Kidney (tissue), 13 donors: ENCODE measurements at regions not wholly inside any gene's neighbourhood (a gene's known extent, or its start where the extent isn't known, plus 50 kb on each side); places are given as distances from the start of the nearest gene placed in this dataset.

Experiments used
- DNase-seq, 5 donors: peaks; one replicate each; pipeline ENCODE4 v3.0.0-alpha.2; 2013 to 2020
- FAIRE-seq: peaks from 2 replicates; lab custom pipeline; 2012; peaks lifted over from hg19 to GRCh38; lab: Jason Lieb, UNC
- H3K27ac ChIP-seq, 2 donors: one replicate each; pipeline ENCODE4 v1.7.0; 2013; ENCODE audit warnings: low read depth in 2 of 2, low read length in 2 of 2, inconsistent platforms in 1 of 2
- H3K27me3 ChIP-seq: one replicate; pipeline ENCODE4 v1.7.1; 2013; ENCODE audit warnings: low read length, inconsistent platforms; ENCODE audit not compliant: control insufficient read depth, insufficient read depth
- H3K36me3 ChIP-seq, 3 donors: one replicate each; pipeline versions ENCODE4 v1.7.0 to v1.7.1; 2013; ENCODE audit warnings: low read length in 3 of 3, control low read depth in 1 of 3, inconsistent platforms in 1 of 3; ENCODE audit not compliant: insufficient read depth in 3 of 3, control insufficient read depth in 2 of 3
- H3K4me1 ChIP-seq, 3 donors: one replicate each; pipeline versions ENCODE4 v1.7.0 to v1.7.1; 2013; ENCODE audit warnings: low read length in 3 of 3, inconsistent platforms in 1 of 3, low read depth in 1 of 3; ENCODE audit not compliant: control insufficient read depth in 2 of 3, insufficient read depth in 2 of 3
- H3K4me3 ChIP-seq, 3 donors: one replicate each; pipeline versions ENCODE4 v1.7.0 to v1.8.1; 2013; ENCODE audit warnings: low read length in 3 of 3, control low read depth in 1 of 3, inconsistent platforms in 1 of 3
- H3K9ac ChIP-seq, 3 donors: one replicate each; pipeline versions ENCODE4 v1.7.0 to v1.7.1; 2013; ENCODE audit warnings: low read length in 3 of 3, control low read depth in 1 of 3, inconsistent platforms in 1 of 3
- H3K9me3 ChIP-seq, 3 donors: one replicate each; pipeline versions ENCODE4 v1.7.0 to v1.7.1; 2013; ENCODE audit warnings: low read length in 3 of 3, control low read depth in 1 of 3, inconsistent platforms in 1 of 3; ENCODE audit not compliant: control insufficient read depth in 2 of 3, insufficient read depth in 1 of 3
- intact Hi-C: fragments of 100-400 bp; cut with DNase I; formaldehyde crosslinking; loops from one replicate; pipeline ENCODE4 v1.11.1; 2022
- TF ChIP-seq, protein P1 (sequence below): IDR thresholded peaks from 3 replicates; pipeline ENCODE4 v1.5.1; 2012; ENCODE audit warnings: mild to moderate bottlenecking, moderate library complexity, borderline replicate concordance; ENCODE audit not compliant: insufficient read depth; ENCODE audit errors: extremely low read depth
- donor health status: control.
- donor health status: control.
- donor health status: control.
- donor health status: control.
- donor health status: control.
- donor health status: DM: yes; HTN: yes; CAD: no.
- donor health status: Normal renal cell carcinoma (clear cell type).

DNA sequence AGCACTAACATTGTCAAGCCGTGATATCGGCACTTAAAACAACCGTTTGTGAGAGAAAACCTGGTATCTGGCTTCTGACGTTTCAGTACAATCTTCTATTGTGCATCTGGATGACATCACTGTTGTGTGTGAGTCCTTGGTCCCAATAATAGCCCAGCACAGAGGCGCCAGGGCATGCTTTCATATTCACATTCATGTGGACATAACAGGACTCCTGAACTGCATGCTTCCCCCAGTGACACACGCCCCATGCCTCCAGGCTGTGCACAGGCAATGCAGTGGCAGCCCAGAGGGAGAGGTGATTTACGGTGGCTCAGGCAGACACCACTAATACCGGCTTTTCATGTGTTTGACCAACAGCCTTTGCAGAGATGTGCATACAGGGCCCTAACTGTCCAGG lies 58.1 kb downstream of the MRPL57 start:
- Histone ChIP-seq H3K36me3 (no peaks in the 10 kb centered on the region), H3K27me3 (no peaks in the 10 kb centered on the region), H3K4me3 (no peak overlapping the region), H3K9ac (no peak overlapping the region), H3K9me3 (no peaks in the 10 kb centered on the region), H3K4me1 (peaks cover 0 to 3% (median 0%) of the 10 kb centered on the region in 3 donors), H3K27ac (no peak overlapping the region)
- FAIRE-seq (no peak), DNase-seq (peak in 4 of 5 donors; percentile 66 to 77 (median 75))
- intact Hi-C loops, result no loop called here
- TF ChIP-seq, protein P1, sequence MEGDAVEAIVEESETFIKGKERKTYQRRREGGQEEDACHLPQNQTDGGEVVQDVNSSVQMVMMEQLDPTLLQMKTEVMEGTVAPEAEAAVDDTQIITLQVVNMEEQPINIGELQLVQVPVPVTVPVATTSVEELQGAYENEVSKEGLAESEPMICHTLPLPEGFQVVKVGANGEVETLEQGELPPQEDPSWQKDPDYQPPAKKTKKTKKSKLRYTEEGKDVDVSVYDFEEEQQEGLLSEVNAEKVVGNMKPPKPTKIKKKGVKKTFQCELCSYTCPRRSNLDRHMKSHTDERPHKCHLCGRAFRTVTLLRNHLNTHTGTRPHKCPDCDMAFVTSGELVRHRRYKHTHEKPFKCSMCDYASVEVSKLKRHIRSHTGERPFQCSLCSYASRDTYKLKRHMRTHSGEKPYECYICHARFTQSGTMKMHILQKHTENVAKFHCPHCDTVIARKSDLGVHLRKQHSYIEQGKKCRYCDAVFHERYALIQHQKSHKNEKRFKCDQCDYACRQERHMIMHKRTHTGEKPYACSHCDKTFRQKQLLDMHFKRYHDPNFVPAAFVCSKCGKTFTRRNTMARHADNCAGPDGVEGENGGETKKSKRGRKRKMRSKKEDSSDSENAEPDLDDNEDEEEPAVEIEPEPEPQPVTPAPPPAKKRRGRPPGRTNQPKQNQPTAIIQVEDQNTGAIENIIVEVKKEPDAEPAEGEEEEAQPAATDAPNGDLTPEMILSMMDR, result no peak

DNA sequence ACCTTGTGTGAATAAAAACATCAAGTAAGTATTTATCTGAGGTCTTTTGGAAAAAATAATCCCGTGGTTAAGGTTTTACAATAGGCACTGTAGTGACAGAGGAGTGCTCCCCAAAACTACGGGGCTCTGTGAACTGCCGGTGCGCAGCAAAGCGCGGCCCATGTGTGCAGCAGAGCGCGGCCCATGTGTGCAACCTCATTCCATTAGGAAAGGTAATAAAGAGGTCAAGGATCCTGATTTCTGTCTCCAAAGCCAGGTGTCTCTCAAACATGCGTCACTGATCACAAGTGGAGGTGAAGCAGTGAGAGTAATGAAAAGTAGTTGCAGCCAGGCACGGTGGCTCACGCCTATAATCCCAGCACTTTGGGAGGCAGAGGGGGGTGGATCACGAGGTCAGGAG lies 58.7 kb downstream of the MRPL57 start:
- DNase-seq (peak in 4 of 5 donors; percentile 61 to 72 (median 66)), FAIRE-seq (no peak)
- Histone ChIP-seq H3K36me3 (no peaks in the 10 kb centered on the region), H3K9me3 (no peaks in the 10 kb centered on the region), H3K27ac (no peak overlapping the region), H3K9ac (no peak overlapping the region), H3K27me3 (no peaks in the 10 kb centered on the region), H3K4me3 (no peak overlapping the region), H3K4me1 (peaks cover 0 to 3% (median 0%) of the 10 kb centered on the region in 3 donors)
- intact Hi-C loops, result no loop called here
- TF ChIP-seq, protein P1, result no peak

DNA sequence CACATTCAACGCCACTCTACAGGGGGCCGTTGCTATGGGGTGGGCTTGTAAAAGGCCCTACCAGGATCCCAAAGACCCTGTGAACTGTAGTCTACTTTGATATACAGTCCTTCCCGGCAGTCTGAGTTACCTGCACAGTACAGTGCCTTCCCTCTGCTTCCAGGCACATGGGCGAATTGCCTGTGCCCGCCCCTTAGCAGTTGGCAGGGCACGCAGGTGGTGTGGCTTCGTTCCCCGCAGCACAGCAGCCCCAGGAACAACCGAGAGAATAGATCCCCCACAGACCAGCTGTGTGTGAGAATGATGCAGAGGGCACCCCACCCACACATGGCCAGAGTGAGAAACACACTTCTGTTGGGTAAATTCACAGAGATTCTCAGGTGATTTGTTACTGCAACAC lies 60.6 kb downstream of the MRPL57 start:
- H3K4me3 ChIP-seq, result no peak overlapping the region
- no peaks in the 10 kb centered on the region for H3K9me3 ChIP-seq
- intact Hi-C loops, result no loop called here
- DNase-seq (no peak), FAIRE-seq (no peak)
- no peak overlapping the region for H3K27ac ChIP-seq
- H3K27me3 ChIP-seq, result no peaks in the 10 kb centered on the region
- peaks cover 0 to 3% (median 0%) of the 10 kb centered on the region in 3 donors for H3K4me1 ChIP-seq
- H3K36me3 ChIP-seq, result no peaks in the 10 kb centered on the region
- H3K9ac ChIP-seq, result no peak overlapping the region
- TF ChIP-seq, protein P1, result no peak

DNA sequence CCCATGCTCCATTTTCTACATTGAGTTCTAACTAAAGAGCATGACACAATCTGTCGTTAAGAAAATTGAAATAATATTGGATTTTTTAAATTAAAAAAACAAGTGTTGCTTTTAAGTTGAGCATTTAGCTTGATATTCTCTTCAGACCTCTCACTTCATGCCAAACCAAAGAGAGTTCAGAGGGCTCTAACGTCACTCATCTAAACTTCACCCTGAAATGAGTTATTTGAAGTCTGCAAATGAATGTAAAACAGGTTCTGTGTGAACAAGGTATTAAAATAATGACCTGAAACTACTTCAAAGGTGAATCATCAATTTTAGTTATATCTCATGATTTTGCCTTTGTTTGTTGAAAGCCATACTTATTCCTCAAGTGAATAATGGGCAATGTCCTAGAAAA lies 61.8 kb downstream of the MRPL57 start:
- TF ChIP-seq, protein P1, result no peak
- FAIRE-seq (no peak), DNase-seq (no peak)
- Histone ChIP-seq H3K9me3 (no peaks in the 10 kb centered on the region), H3K27ac (no peak overlapping the region), H3K9ac (no peak overlapping the region), H3K27me3 (no peaks in the 10 kb centered on the region), H3K36me3 (no peaks in the 10 kb centered on the region), H3K4me3 (no peak overlapping the region), H3K4me1 (peaks cover 0 to 3% (median 0%) of the 10 kb centered on the region in 3 donors)
- intact Hi-C loops, result no loop called here
